ENCODE measurements at regions not wholly inside any gene's neighbourhood (a gene's known extent, or its start where the extent isn't known, plus 50 kb on each side); places are given as distances from the start of the nearest gene placed in this dataset.

GRCh38 chr3:101158374-101158773 lies 162.0 kb downstream of the IMPG2 start:
- no TSS peak for BruUV-seq (replicated peaks)
- Mint-ChIP-seq H3K27ac (ENCODE audit: unreplicated experiment) (no peak overlapping the region), H3K4me3 (ENCODE audit: unreplicated experiment) (no peak overlapping the region), H3K4me1 (ENCODE audit: low read depth, unreplicated experiment) (no peaks in the 10 kb centered on the region), H3K27me3 (ENCODE audit: insufficient read depth, unreplicated experiment) (peaks cover 9% of the 10 kb centered on the region), H3K36me3 (ENCODE audit: insufficient read depth, unreplicated experiment) (no peaks in the 10 kb centered on the region), H3K9me3 (ENCODE audit: unreplicated experiment) (no peaks in the 10 kb centered on the region)
- Histone ChIP-seq H3K4me3 (ENCODE audit: low read depth, low read length) (no peak overlapping the region), H3K27me3 (replicated peaks; ENCODE audit: control insufficient read depth, insufficient read depth, low read length) (no peaks in the 10 kb centered on the region), H3K36me3 (ENCODE audit: control insufficient read depth, insufficient read depth, low read length) (no peaks in the 10 kb centered on the region), H3K4me1 (no peaks in the 10 kb centered on the region), H3K9me3 (no peaks in the 10 kb centered on the region)
- DNase-seq, result no peak
- intact Hi-C loops (cut with micrococcal nuclease; ENCODE audit: unreplicated experiment), result no loop called here
- no peak for TF ChIP-seq CTCF (IDR thresholded peaks at IDR 0.05; ENCODE audit: insufficient read depth in 1 of 2, low read depth in 1 of 2, low read length in 1 of 2, severe bottlenecking in 1 of 2, unreplicated experiment in 1 of 2)
- POLR2A ChIA-PET, result no interaction called here
- CTCF ChIA-PET, result interaction anchor here (0.6 kb wide), 1 partner anchor 246 kb away, joined by 3 read pairs; no protein-coding TSS in a partner anchor

GRCh38 chr3:101156787-101157345 lies 163.5 kb downstream of the IMPG2 start:
- no TSS peak for BruUV-seq (replicated peaks)
- Mint-ChIP-seq H3K9me3 (ENCODE audit: unreplicated experiment) (no peaks in the 10 kb centered on the region), H3K4me3 (ENCODE audit: unreplicated experiment) (no peak overlapping the region), H3K4me1 (ENCODE audit: low read depth, unreplicated experiment) (no peaks in the 10 kb centered on the region), H3K27me3 (ENCODE audit: insufficient read depth, unreplicated experiment) (peaks cover 7% of the 10 kb centered on the region), H3K36me3 (ENCODE audit: insufficient read depth, unreplicated experiment) (no peaks in the 10 kb centered on the region), H3K27ac (ENCODE audit: unreplicated experiment) (no peak overlapping the region)
- TF ChIP-seq CTCF (IDR thresholded peaks at IDR 0.05; ENCODE audit: insufficient read depth in 1 of 2, low read depth in 1 of 2, low read length in 1 of 2, severe bottlenecking in 1 of 2, unreplicated experiment in 1 of 2), result no peak
- DNase-seq, result no peak
- Histone ChIP-seq H3K4me1 (no peaks in the 10 kb centered on the region), H3K27me3 (replicated peaks; ENCODE audit: control insufficient read depth, insufficient read depth, low read length) (no peaks in the 10 kb centered on the region), H3K4me3 (ENCODE audit: low read depth, low read length) (no peak overlapping the region), H3K9me3 (no peaks in the 10 kb centered on the region), H3K36me3 (ENCODE audit: control insufficient read depth, insufficient read depth, low read length) (no peaks in the 10 kb centered on the region)
- CTCF ChIA-PET, result no interaction called here
- intact Hi-C loops (cut with micrococcal nuclease; ENCODE audit: unreplicated experiment), result no loop called here
- POLR2A ChIA-PET, result no interaction called here

DNA sequence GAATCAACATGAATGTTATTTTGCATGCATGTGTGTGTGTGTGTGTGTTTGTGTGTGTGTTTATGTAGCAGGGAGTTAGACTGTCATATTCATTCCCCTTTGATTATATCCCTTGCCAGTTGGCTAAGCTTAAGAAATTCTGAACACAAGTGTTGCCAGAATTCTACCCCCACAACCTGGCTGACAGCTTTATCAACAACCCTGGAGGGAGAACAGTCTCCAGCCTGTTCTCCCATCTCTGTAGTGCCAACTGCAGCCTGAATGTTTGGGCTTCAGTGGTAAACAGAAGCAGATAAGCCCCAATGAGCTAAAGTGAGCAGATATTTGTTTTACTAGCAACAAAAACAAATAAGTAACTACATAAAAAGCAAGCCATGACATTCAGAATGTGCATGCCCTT lies 162.6 kb upstream of the ABI3BP start:
- DNase-seq, result no peak
- CTCF ChIA-PET, result no interaction called here
- Mint-ChIP-seq H3K36me3 (ENCODE audit: insufficient read depth, unreplicated experiment) (no peaks in the 10 kb centered on the region), H3K27ac (ENCODE audit: unreplicated experiment) (no peak overlapping the region), H3K4me1 (ENCODE audit: low read depth, unreplicated experiment) (no peaks in the 10 kb centered on the region), H3K9me3 (ENCODE audit: unreplicated experiment) (no peaks in the 10 kb centered on the region), H3K4me3 (ENCODE audit: unreplicated experiment) (no peak overlapping the region), H3K27me3 (ENCODE audit: insufficient read depth, unreplicated experiment) (peaks cover 7% of the 10 kb centered on the region)
- H3K27me3 ChIP-seq (replicated peaks; ENCODE audit: control insufficient read depth, insufficient read depth, low read length), result no peaks in the 10 kb centered on the region
- no peaks in the 10 kb centered on the region for H3K4me1 ChIP-seq
- intact Hi-C loops (cut with micrococcal nuclease; ENCODE audit: unreplicated experiment), result no loop called here
- no TSS peak for BruUV-seq (replicated peaks)
- H3K9me3 ChIP-seq, result no peaks in the 10 kb centered on the region
- H3K4me3 ChIP-seq (ENCODE audit: low read depth, low read length), result no peak overlapping the region
- POLR2A ChIA-PET, result no interaction called here
- H3K36me3 ChIP-seq (ENCODE audit: control insufficient read depth, insufficient read depth, low read length), result no peaks in the 10 kb centered on the region
- no peak for TF ChIP-seq CTCF (IDR thresholded peaks at IDR 0.05; ENCODE audit: insufficient read depth in 1 of 2, low read depth in 1 of 2, low read length in 1 of 2, severe bottlenecking in 1 of 2, unreplicated experiment in 1 of 2)

Measured in Caco-2 (cell line).